Activated T-helper 2 cell treated with anti-CD3 and anti-CD28 coated beads, Interferon-gamma antibody, Interleukin-2, Interleukin-4, amounts not matched to agents 10 μg/mL and 5 μg/mL and 100 μg/mL, durations not matched to agents 14 hours and 24 hours and 36 hours (primary cell): ENCODE measurements at regions not wholly inside any gene's neighbourhood (a gene's known extent, or its start where the extent isn't known, plus 50 kb on each side); places are given as distances from the start of the nearest gene placed in this dataset.

Experiments used
- DNase-seq: peaks from one replicate; pipeline ENCODE4 v3.0.0; 2021; ENCODE audit warnings: low spot score
- H3K27ac Mint-ChIP-seq: one replicate; pipeline ENCODE4 v1.8.0; 2021; ENCODE audit warnings: mixed read lengths
- H3K27me3 Mint-ChIP-seq: one replicate; pipeline ENCODE4 v1.8.0; 2021; ENCODE audit warnings: low read depth, mixed read lengths
- H3K36me3 Mint-ChIP-seq: one replicate; pipeline ENCODE4 v1.8.0; 2021; ENCODE audit warnings: low read depth, mixed read lengths
- H3K4me1 Mint-ChIP-seq: one replicate; pipeline ENCODE4 v1.8.0; 2021; ENCODE audit warnings: low read depth, mixed read lengths
- H3K4me3 Mint-ChIP-seq: one replicate; pipeline ENCODE4 v1.8.0; 2021; ENCODE audit warnings: low read depth, mild to moderate bottlenecking, moderate library complexity, mixed read lengths
- H3K9me3 Mint-ChIP-seq: one replicate; pipeline ENCODE4 v1.8.0; 2021; ENCODE audit warnings: mixed read lengths
- intact Hi-C: fragments of 100-400 bp; cut with micrococcal nuclease; formaldehyde crosslinking; loops from one replicate; pipeline ENCODE4 v1.15.1; 2023

GRCh38 chr1:5379176-5379759 lies 613.0 kb downstream of the NPHP4 start:
- DNase-seq: no peak
- Mint-ChIP-seq H3K27me3 (no peaks in the 10 kb centered on the region), H3K4me1 (no peaks in the 10 kb centered on the region), H3K36me3 (no peaks in the 10 kb centered on the region), H3K27ac (no peak overlapping the region), H3K4me3 (no peak overlapping the region), H3K9me3 (peaks cover under 1% of the 10 kb centered on the region)
- intact Hi-C loops: no loop called here

- no peak for DNase-seq
- Mint-ChIP-seq H3K27ac (no peak overlapping the region), H3K4me3 (no peak overlapping the region), H3K9me3 (peaks cover 16% of the 10 kb centered on the region), H3K36me3 (no peaks in the 10 kb centered on the region), H3K4me1 (no peaks in the 10 kb centered on the region), H3K27me3 (no peaks in the 10 kb centered on the region)
- intact Hi-C loops: no loop called here
Observed at GRCh38 chr1:5376538-5377247, 615.5 kb downstream of the NPHP4 start.

- Mint-ChIP-seq H3K4me3 (no peak overlapping the region), H3K36me3 (no peaks in the 10 kb centered on the region), H3K27ac (no peak overlapping the region), H3K4me1 (peaks cover 6% of the 10 kb centered on the region), H3K9me3 (peaks cover 16% of the 10 kb centered on the region), H3K27me3 (no peaks in the 10 kb centered on the region)
- intact Hi-C loops: no loop called here
- DNase-seq: no peak
Observed at GRCh38 chr1:5375481-5375880, 616.7 kb downstream of the NPHP4 start.

- Mint-ChIP-seq H3K4me1 (peaks cover 11% of the 10 kb centered on the region), H3K27ac (no peak overlapping the region), H3K36me3 (no peaks in the 10 kb centered on the region), H3K9me3 (peaks cover 16% of the 10 kb centered on the region), H3K27me3 (no peaks in the 10 kb centered on the region), H3K4me3 (no peak overlapping the region)
- DNase-seq: no peak
- intact Hi-C loops: no loop called here
Observed at GRCh38 chr1:5374192-5374591, 618.0 kb downstream of the NPHP4 start.

DNA sequence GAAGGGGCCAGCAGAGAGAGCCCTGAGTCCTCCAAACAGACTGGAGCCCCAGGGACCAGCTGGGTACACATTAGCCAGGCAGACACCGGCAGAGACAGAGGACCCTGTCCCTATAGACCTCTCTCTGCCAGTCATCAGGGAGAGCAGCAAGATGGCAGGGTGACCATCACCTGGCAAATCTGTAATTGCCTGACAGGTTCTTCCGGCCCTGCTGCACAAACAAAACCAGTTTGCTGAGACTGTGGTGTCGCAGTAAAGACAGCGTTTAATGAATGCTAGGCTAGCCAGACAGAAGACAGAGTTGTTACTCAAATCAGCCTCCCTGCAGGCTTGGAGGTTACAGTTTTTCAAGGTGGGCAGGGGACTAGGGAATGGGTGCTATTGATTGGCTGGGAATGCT lies 618.9 kb downstream of the NPHP4 start:
- Mint-ChIP-seq H3K4me1 (peaks cover 11% of the 10 kb centered on the region), H3K4me3 (no peak overlapping the region), H3K27ac (no peak overlapping the region), H3K36me3 (no peaks in the 10 kb centered on the region), H3K9me3 (peaks cover 16% of the 10 kb centered on the region), H3K27me3 (no peaks in the 10 kb centered on the region)
- intact Hi-C loops: no loop called here
- no peak for DNase-seq

DNA sequence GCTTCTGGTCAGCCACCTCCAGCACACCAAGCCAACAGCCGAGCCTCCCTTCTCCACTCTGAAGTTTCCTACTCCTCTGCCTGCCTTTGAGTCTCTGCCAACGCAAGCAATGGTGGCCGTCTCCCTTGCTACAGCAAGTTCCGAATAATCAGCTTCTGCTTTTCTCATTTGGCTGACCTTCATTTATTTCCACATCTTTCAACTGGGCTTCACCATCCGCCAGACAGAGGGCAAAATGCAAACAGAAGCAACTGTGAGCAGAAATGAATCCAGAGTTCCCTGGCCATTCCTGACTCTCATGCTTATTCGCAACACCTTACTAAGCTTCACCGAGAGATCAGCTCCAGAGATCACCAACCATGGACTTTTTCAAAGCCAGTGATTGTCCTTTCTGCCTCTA lies 621.0 kb downstream of the NPHP4 start:
- Mint-ChIP-seq H3K9me3 (peaks cover 16% of the 10 kb centered on the region), H3K36me3 (no peaks in the 10 kb centered on the region), H3K27me3 (no peaks in the 10 kb centered on the region), H3K27ac (no peak overlapping the region), H3K4me1 (peaks cover 11% of the 10 kb centered on the region), H3K4me3 (no peak overlapping the region)
- intact Hi-C loops: no loop called here
- DNase-seq: no peak

GRCh38 chr1:5370311-5370710 lies 621.9 kb downstream of the NPHP4 start:
- intact Hi-C loops: no loop called here
- peaks cover 16% of the 10 kb centered on the region for H3K9me3 Mint-ChIP-seq
- peaks cover 11% of the 10 kb centered on the region for H3K4me1 Mint-ChIP-seq
- no peaks in the 10 kb centered on the region for H3K27me3 Mint-ChIP-seq
- H3K4me3 Mint-ChIP-seq: no peak overlapping the region
- no peak overlapping the region for H3K27ac Mint-ChIP-seq
- DNase-seq: peak; percentile 19
- no peaks in the 10 kb centered on the region for H3K36me3 Mint-ChIP-seq

GRCh38 chr1:5369223-5369622 lies 623.0 kb downstream of the NPHP4 start:
- H3K9me3 Mint-ChIP-seq: peaks cover 15% of the 10 kb centered on the region

DNA sequence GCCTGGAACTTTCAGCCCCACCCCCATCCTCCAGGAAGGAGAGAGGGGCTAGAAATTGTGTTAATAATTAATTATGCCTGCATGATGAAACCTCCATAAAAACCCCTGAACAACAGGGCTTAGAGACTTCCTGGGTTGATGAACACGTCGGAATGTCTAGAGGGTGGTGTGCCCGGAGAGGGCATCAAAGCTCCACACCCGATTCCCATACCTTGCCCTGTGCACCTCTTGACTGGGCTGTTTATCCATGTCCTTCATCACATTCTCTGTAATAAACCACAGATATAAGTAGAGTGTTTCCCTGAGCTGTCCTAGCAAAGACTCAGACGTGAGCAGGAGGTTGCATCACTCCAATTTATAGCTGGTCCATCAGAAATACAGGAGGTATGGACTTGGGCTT lies 624.0 kb downstream of the NPHP4 start:
- Mint-ChIP-seq H3K27me3 (no peaks in the 10 kb centered on the region), H3K4me3 (no peak overlapping the region), H3K9me3 (peaks cover 5% of the 10 kb centered on the region), H3K4me1 (peaks cover 11% of the 10 kb centered on the region), H3K36me3 (no peaks in the 10 kb centered on the region), H3K27ac (no peak overlapping the region)
- DNase-seq: no peak
- intact Hi-C loops: no loop called here

More at GRCh38 chr1:5369223-5369622, 623.0 kb downstream of the NPHP4 start:
- Mint-ChIP-seq H3K36me3 (no peaks in the 10 kb centered on the region), H3K27ac (no peak overlapping the region), H3K4me3 (no peak overlapping the region), H3K4me1 (peaks cover 11% of the 10 kb centered on the region), H3K27me3 (no peaks in the 10 kb centered on the region)
- intact Hi-C loops: no loop called here
- no peak for DNase-seq

DNA sequence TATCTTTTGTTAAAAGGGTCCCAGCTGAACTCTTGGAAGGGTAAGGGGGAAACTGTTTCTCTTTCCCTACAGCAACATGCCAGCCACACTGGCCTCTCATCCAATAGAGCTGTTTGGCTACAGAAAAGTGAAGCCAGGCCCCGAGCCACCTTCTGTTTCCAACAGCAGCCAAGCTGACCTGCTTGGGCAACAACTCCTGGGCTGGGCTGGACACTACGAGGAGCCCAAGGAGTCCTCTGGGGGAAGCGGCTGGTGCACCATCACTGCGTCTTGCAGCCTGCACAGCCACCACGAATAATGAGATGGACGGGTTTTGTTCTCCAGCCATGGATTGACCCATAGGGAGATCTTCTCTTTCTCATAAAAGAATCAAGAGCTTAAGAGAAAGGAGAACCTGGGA lies 624.9 kb downstream of the NPHP4 start:
- intact Hi-C loops: no loop called here
- no peak overlapping the region for H3K27ac Mint-ChIP-seq
- H3K9me3 Mint-ChIP-seq: no peaks in the 10 kb centered on the region
- no peak overlapping the region for H3K4me3 Mint-ChIP-seq
- H3K36me3 Mint-ChIP-seq: no peaks in the 10 kb centered on the region
- H3K27me3 Mint-ChIP-seq: no peaks in the 10 kb centered on the region
- DNase-seq: no peak
- peaks cover 11% of the 10 kb centered on the region for H3K4me1 Mint-ChIP-seq

DNA sequence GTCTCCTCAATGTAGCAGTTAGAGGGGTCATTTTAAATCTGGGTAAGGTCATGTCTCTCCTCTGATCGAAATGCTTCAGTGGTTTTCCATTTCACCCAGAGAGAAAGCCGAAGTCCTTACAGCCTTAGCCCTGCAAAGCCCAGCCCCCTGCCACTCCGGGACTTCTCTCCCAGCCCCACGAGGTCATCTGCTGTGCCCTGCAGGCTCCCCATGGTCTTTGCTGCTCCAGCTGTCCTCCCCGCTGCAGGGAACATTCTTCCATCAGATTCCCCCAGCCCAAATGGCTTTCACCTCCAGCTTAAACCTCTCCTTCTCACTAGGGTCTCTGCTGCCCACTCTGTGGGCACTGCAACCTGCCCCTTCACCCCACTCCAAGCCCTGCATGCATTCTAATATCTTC lies 626.5 kb downstream of the NPHP4 start:
- Mint-ChIP-seq H3K9me3 (no peaks in the 10 kb centered on the region), H3K27ac (no peak overlapping the region), H3K4me1 (peaks cover 7% of the 10 kb centered on the region), H3K36me3 (no peaks in the 10 kb centered on the region), H3K4me3 (no peak overlapping the region), H3K27me3 (no peaks in the 10 kb centered on the region)
- intact Hi-C loops: no loop called here
- no peak for DNase-seq

DNA sequence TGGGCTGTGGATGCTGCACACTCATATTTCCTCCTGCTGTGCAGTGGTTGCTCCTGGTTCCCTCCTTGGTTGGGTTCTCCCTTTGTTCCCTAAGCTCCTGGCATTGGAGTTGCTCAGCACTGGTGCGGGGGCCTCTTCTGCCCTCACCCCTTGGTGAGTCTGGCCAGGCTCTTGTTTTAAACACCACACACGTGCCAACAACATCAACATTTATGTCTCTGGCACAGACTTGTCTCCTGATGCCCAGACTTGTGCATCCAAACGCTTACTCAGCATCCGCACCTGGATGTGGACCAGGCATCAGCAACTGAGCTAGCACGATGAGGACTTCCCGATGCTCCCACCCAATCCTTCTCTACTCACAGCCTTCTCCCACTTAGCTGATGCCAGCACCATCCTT lies 627.6 kb downstream of the NPHP4 start:
- Mint-ChIP-seq H3K4me1 (no peaks in the 10 kb centered on the region), H3K36me3 (no peaks in the 10 kb centered on the region), H3K9me3 (no peaks in the 10 kb centered on the region), H3K4me3 (no peak overlapping the region), H3K27ac (no peak overlapping the region), H3K27me3 (no peaks in the 10 kb centered on the region)
- DNase-seq: no peak
- intact Hi-C loops: no loop called here

DNA sequence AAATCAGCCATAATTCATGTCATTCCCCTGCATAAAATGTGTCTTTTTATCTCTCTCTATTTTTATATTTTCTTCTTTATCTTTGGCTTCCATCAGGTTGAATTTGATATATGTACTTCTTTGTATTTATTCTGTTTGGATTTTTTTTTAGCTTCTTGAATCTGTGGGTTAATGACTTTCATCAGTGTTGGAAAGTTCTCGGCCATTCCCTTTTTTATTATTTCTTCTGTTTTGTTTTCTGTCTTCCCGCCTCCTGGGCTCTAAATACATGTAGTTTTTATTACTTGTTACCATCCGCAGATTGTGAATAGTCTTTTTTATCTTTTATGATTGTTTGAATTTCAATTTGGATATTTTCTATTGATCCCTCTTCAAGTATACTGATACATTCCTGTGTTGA lies 637.5 kb downstream of the NPHP4 start:
- Mint-ChIP-seq H3K4me3 (no peak overlapping the region), H3K9me3 (peaks cover 8% of the 10 kb centered on the region), H3K4me1 (no peaks in the 10 kb centered on the region), H3K36me3 (no peaks in the 10 kb centered on the region), H3K27me3 (no peaks in the 10 kb centered on the region), H3K27ac (no peak overlapping the region)
- no peak for DNase-seq
- intact Hi-C loops: no loop called here
